ENCODE measurements at regions not wholly inside any gene's neighbourhood (a gene's known extent, or its start where the extent isn't known, plus 50 kb on each side); places are given as distances from the start of the nearest gene placed in this dataset.

GRCh38 chr17:74151551-74152315, 51.7 kb upstream of the RPL38 start:
- POLR2A ChIA-PET = no interaction called here
- Mint-ChIP-seq H3K27me3 (no peaks in the 10 kb centered on the region), H3K4me3 (no peak overlapping the region), H3K36me3 (ENCODE audit: low read depth) (no peaks in the 10 kb centered on the region), H3K4me1 (no peaks in the 10 kb centered on the region), H3K27ac (no peak overlapping the region), H3K9me3 (no peaks in the 10 kb centered on the region)
- no peak for DNase-seq
- CTCF ChIA-PET = no interaction called here

GRCh38 chr17:74152591-74153455, 50.7 kb upstream of the RPL38 start:
- H3K27me3 Mint-ChIP-seq = no peaks in the 10 kb centered on the region
- H3K4me1 Mint-ChIP-seq = no peaks in the 10 kb centered on the region
- no peaks in the 10 kb centered on the region for H3K9me3 Mint-ChIP-seq
- POLR2A ChIA-PET = no interaction called here
- no peak for DNase-seq
- H3K27ac Mint-ChIP-seq = no peak overlapping the region
- no peak overlapping the region for H3K4me3 Mint-ChIP-seq
- no peaks in the 10 kb centered on the region for H3K36me3 Mint-ChIP-seq (ENCODE audit: low read depth)
- CTCF ChIA-PET = no interaction called here

DNA sequence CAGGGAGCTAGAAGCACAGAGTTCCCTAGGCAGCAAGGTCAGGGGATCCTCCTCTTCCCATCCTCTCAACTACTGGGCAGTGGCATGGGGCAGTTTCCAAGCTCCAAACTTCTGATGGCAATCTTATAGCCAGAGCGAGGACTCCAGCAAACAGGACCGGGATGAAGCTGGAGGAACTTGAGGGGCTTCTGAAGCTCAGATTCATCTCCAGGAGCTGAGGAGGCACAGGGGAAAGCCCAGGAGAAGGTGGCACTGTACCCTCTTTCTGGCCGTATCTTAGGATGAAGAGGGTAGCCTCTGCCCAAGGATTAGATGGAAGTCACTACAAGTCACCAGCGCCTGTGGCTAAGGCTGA, 50.0 kb upstream of the RPL38 start:
- no peak overlapping the region for H3K4me3 Mint-ChIP-seq
- H3K36me3 Mint-ChIP-seq (ENCODE audit: low read depth) = no peaks in the 10 kb centered on the region
- no peaks in the 10 kb centered on the region for H3K4me1 Mint-ChIP-seq
- DNase-seq = no peak
- H3K27me3 Mint-ChIP-seq = no peaks in the 10 kb centered on the region
- H3K9me3 Mint-ChIP-seq = no peaks in the 10 kb centered on the region
- ChIA-PET CTCF (no interaction called here), POLR2A (no interaction called here)
- H3K27ac Mint-ChIP-seq = no peak overlapping the region
